Frontal cortex (tissue), 3 donors: ENCODE measurements at regions not wholly inside any gene's neighbourhood (a gene's known extent, or its start where the extent isn't known, plus 50 kb on each side); places are given as distances from the start of the nearest gene placed in this dataset.

Experiments used
- DNase-seq, 2 donors: peaks; one replicate each; pipeline ENCODE4 v3.0.0; 2012; ENCODE audit warnings: low spot score in 2 of 2
- FAIRE-seq: peaks from 2 replicates; lab custom pipeline; 2012; peaks lifted over from hg19 to GRCh38; lab: Jason Lieb, UNC
- donor health status: control.
- donor health status: control.
- donor health status: control.

DNA sequence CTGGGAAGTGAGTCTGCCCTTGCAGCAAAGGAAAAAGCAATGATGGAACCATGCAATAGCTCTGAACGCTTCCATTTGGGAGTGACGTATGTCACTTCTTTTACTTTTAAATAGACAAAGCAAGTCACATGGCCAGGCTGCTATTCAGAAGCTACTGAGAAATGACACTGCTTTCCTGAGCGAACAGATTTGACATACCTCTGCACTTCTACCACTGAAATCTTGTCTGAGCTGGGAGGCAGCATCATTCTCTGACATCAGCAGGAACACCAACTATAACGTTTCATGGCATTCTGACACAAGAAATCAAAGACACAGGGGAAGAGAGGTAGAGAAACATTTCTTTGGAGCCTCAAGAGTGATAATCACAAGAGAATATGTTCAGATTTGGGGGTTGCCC is 271.1 kb downstream of the SNX13 start:
- FAIRE-seq (no peak), DNase-seq (no peak)

DNA sequence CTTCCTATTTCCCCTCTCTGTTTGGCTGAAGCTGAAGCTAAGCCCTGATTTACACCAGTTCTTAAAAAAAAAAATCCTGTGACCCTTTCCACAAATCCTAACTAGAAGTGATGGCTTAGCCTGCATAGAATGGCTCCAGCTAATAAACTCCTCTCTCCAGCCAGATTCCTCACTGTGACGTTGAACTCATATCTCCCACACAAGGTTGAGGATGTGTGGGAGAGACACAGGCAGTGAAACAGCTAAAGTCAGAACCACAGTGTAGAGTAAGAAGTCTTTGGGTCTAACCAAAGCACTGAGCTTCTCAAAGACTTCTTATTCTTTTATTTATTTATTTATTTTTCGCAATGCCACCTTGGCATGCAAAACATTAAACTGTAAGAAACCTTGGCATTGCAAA is 268.3 kb downstream of the SNX13 start:
- no peak for FAIRE-seq
- no peak for DNase-seq

DNA sequence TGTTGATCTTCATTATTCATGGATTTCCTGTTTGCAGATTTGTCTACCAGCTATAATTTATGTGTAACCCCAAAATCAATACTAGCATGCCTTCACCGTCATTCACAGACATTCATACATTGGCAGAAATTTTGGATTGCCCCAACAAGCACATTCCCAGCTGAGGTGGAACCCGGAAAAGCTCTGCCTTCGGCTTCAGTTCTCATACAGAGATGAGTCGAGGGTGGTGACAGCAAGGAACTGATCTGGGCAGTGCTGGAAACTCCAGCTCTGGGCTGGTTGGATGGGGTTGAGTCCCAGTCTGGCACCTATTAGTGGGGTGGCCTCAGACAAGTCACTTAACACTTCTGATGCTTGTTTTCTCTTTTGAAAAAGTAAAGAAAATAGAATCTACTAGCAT is 267.5 kb downstream of the SNX13 start:
- FAIRE-seq (no peak), DNase-seq (no peak)

DNA sequence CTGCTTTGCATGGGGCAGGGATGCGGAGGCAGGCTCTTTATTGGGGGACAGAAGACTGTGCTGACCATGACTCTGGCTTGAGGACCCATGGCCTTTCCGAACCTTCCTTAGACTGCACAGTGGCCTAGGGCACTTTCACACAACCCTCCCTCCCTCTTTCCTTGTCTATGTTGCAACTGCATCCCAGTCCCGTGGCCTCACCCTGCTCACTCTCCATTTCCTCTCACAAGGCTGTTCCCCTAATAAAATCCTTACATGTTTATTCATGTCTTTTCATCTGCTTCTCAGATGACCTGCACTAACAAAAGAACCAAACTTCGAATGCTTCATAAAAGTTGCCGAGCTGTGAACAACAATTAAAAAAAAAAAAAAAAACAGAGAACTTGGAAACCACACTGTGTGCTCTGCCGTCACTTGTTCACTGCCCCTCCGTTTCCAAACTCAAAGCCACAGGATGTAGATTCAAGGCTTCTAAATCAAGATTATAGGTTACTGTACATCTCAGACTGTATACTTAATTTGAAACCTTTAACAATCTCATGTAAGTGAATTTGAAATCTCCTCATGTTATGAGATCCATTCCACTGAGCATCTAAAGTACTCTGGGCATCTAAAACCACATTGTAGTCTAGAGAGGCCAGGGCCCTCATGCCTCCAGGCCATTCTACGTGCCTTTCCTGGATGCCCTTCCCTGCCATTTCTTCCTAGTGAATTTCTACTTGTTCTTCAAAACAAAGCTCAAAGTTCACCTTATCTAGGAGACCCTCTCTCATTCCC is 265.9 kb downstream of the SNX13 start:
- DNase-seq (no peak), FAIRE-seq (no peak)

DNA sequence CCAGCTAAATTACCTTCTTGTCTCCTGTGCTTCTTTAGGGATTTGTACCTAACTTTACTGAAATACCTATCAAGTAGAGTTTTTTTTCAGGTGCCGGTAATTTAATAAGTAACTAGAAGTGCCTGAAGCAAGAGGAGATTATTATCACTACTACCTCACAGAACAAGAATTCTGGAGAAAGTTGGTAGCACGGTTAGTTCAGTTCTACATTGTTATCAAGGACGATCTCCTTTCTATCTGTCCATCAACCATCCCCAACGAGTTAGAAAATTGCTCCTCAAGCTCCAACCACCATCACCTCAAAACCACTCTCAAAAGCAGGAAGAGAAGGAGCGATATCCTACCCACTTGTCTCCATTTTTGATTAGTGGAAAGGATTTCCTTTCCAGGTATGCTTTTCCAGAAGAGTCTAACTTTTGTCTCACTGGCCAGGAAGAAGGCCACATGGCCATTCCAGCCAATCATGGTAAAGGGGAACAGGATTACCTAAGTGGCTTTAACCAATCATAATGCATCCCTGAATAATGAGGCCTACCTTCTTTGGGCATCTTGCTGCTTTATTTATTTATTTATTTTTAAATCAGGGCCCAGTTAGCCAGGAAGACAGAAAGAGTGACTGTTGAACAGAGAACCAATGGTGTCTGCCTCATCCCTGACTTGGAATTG is 265.2 kb downstream of the SNX13 start:
- no peak for DNase-seq
- no peak for FAIRE-seq

DNA sequence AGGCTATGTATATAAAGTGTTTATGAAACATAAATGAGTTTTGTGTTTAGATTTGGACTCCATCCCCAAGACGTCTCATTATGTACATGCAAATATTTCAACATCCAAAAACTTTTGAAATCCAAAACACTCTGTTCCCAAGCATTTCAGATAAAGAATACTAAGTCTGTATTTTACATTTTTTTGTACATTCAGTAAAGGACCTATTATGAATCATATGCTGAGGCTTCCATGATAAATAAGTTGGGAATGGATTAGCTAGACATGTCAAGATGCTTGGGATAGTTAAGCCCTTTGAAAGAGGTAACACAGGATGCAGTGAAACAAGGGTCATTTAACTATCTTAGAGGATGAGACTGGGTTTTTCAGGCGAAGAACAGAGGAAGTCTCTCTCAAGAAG is 262.9 kb downstream of the SNX13 start:
- FAIRE-seq, result no peak

DNA sequence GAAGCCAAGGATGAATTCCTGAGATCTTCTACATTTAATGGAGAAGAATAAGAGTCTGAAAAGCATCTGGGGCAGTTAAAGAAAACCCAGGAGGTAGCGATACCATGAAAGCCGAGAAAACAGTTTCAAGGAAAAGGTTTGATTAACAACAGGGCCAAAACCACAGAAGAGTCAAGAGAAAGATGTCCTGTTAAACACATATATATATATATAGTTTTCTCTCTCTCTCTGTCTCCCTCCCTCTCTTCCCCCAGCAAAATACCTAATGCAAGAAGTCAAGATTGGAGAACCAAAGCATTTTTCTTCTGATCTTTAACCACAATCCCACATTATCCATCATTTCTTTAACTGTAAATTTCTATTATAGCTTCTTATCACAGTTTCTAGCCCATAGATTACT is 261.4 kb downstream of the SNX13 start:
- DNase-seq, result no peak

More for the DNA sequence above, 262.9 kb downstream of the SNX13 start:
- no peak for DNase-seq

DNA sequence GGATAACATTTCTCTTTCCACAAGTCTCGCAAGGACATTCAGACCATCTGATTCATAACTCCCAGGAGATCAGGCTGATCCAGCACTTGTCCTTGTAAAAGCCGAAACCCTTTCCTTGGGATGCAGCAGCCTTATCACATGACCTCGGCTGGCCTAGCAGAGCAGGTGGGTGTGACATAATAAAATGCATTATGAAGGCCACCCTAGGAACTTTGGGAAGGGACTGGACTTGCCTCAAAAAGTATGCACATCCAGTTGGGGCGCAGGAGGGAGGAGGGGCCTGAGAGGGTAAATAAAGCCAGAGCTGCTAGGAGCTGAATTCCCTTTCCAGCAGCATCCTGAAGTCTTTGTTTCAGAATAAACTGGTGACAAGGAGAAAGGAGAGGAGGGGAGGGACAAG is 260.8 kb downstream of the SNX13 start:
- no peak for FAIRE-seq
- DNase-seq, result no peak

More for the DNA sequence above, 261.4 kb downstream of the SNX13 start:
- FAIRE-seq, result no peak

DNA sequence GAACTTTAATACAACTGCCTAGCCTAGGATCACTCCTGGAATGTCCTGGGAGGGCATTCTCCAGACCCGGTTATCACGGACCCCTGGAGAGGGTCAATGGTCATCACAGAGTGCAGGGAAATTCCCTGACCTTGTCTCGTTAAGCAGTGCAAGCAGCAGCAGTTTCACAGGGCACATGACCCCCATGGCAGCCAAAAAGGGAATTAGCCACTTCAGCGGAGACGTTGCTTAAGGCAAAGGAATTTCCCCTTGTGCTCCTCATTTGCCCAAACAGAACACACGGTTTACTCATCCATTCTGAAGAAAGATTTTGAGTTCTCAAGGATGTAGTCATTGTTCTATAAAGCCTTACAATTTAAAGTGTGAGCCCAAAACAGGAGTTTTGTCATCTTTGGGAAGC is 260.3 kb downstream of the SNX13 start:
- no peak for FAIRE-seq
- no peak for DNase-seq

DNA sequence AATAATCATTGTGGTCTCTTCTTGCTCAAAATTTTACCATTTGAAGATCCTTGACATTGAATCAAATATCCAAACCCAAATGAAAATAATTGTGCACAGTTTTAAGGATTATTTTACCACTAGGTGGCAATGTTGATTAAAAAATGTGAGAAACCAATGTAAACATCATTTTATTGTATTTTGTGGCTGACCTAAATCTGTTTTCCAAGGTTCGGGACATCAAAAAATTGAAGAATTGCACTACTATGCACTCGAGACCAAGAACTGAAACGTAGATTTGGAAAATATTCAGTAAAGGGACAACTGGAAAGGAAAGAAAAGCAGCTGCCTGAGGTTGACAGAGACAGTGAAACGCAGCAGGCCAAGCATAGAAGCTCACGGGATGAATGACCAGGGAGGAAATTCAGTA is 259.3 kb downstream of the SNX13 start:
- DNase-seq (peak in 1 of 2 donors; percentile 6), FAIRE-seq (peak; percentile 79)

DNA sequence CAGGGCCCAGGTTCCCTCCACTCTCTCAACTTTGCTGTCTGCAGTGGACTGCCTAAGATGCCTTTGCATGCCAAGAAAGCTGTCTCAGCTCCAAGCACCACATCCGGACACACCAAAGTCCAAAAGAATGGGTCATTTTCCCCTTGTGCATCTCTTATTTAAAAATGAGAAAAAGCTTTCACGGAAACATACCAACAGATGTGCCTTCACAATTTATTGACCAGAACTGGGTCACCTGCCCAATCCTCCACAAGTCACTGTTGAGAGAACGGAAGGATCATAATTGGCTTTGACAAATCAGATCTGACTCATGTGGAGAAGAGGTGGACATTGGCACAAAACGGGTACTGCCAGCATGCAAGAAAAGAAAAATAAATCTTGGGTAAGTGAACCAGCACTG is 258.3 kb downstream of the SNX13 start:
- DNase-seq (no peak), FAIRE-seq (no peak)

DNA sequence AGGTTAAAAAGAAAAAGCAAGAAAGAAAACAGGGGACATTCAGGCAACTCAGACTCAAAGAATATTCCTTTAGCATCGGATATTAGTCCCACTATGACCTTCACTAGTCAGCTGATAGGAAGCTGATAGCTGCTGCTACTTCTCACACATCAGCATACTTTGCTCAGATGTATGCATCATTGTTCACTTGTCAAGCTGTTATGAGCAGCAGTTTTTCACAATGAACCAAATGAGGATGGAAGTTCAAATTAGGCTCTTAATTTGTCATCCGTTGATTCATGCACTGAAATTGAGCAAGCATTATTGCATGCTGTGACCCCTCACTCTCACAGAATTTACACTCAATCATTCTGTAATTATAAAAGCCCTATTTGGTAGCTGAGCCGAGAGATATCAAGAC is 257.7 kb downstream of the SNX13 start:
- FAIRE-seq, result no peak
- no peak for DNase-seq

DNA sequence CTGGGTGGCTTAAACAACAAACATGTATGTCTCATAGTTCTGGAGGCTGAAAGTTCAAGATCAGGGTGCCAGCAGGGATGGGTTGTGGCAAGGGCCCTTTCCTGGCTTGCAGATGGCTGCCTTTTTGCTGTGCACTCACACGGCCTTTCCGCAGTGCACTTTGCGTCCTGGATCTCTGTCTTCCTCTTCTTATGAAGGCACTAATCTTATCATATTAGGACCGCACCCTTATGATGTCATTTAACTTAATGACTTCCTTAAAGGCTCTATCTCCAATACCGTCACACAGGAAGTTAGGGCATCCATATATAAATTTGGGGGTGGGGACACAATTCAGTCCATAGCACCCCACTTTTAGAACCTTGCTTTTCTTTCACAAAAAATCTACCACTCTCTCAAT is 255.2 kb downstream of the SNX13 start:
- FAIRE-seq (no peak), DNase-seq (no peak)

DNA sequence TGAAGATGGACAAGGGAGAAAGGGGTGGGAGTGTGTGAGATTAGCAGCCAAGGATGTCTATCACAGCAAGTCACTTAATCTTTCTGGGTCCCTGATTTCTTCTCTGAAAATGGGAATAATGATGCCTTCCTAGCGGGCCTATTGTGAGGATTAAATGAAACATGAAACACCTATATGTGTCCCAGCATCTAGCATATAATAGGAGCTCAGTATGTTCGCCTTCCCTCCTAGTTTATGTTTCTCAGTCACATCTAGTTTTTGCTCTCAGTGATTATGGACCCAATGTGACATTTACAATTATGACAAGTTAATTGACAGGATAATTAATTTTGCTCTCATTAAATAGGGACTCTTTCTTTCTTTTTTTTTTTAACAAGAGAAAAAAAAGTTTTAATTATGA is 252.9 kb downstream of the SNX13 start:
- DNase-seq, result no peak
- no peak for FAIRE-seq

DNA sequence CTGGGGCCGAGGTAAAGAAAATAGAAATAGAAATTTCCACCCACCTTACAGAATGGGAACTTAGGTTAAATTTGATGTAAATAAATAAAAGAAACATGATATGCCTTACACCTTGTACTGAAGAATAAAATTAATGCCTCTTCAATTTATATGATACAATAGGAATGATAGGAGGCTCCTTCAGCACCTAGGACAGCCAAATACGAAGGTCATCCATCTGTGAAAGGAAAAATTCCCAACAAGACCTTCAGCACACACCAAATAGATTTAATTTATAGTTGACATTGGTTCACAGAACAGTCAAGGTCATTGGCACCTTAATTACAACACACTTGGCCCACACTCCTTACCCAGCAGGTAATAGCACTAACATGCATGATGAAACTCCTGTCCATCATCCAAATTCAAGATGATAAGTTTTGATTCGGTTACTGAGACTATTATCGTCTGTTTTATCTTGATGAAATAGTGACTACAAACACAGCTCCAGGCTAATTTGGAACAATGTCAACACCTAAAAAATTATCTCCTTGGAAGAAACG is 250.9 kb downstream of the SNX13 start:
- FAIRE-seq (no peak), DNase-seq (no peak)

DNA sequence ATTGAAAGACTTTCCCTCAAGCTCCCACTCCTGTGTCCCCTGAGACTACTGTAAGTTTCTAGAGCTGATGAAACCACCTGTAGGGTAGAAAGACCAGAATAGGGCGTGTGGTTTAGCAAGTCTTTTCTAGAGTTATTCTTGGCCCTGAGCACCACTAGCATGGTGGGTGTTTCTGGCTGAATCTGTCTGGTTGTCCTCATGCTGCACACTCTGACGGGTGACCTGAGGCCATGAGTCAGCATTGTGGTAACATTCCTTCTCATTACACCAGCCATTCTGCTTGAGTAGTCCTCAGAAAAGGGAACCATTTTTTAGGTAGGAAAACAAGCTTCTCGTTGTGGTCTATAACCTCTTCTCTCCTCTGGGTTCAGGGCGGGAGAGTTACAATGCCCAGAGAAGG is 250.3 kb downstream of the SNX13 start:
- FAIRE-seq (no peak), DNase-seq (no peak)

DNA sequence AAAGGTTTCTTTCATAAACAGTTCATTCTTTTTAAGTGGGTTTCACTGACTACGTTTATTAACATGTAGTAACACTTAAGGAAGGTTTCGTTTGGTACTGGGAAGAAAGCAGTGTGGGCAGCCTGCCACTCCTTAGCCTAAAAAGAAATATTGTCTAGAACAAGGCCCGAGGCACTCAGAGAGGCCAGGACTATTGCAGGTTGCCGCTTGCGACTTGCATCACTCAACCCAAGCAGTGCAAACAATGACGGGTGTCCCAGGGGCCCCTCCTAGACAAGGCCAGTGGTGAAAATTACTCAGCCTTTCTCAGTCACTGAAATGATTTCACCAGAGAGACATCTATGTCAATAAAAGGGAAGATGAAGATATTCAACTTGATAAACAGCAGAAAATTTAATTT is 243.9 kb downstream of the SNX13 start:
- no peak for FAIRE-seq
- no peak for DNase-seq

DNA sequence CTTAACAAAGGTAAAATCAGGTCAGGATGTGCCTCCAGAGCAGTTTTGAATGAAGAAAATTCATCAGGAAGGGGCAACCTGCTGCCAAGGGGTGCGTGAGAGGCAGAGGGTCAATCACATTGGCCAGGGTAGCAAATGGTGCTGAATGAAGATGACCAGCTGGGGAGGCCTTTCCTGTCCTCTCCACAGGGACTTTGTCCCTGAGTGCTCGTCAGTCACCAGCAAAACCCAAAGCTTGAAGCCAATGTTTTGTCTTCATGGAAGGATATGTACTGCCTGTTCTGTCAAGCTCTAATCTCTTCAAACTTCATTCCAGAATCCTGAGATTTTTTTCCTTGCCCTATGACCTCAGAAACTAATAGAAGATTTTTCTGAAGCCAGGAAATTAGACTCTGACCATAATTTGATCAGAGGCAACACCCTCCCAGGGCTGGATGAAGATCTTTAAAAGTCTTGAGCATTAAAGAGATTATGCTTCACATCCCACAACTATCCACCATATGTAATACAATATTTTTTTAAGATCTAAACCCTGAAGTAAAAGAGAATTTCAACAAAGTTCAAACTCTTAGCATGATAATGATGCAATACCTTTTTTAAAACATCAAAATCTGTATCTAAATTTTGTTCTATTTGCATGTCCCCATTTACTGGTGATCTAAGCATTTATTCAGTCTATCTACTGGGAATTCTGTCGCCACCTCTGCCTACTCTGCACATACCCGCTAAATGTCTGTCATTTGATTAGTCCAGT is 243.0 kb downstream of the SNX13 start:
- FAIRE-seq, result no peak

DNA sequence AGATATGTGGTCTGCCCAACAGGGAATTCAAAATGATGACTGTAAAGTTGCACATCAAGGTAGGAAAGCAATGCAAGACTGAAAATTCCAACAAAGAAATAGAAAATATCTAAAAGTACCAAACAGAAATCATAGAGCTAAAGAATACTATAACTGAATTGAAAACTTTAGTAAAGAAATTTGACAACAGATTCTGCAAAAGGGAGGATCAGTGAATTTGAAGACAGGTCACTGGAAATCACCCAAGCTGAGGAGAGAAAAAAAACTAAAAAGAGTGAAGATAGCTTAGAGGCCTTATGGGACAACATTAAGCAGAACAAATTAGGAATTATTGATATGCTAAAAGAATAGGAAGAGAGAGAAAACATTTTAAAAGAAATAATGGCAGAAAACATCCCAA is 240.6 kb downstream of the SNX13 start:
- no peak for FAIRE-seq
- DNase-seq, result no peak

More for the DNA sequence above, 243.0 kb downstream of the SNX13 start:
- DNase-seq, result no peak

DNA sequence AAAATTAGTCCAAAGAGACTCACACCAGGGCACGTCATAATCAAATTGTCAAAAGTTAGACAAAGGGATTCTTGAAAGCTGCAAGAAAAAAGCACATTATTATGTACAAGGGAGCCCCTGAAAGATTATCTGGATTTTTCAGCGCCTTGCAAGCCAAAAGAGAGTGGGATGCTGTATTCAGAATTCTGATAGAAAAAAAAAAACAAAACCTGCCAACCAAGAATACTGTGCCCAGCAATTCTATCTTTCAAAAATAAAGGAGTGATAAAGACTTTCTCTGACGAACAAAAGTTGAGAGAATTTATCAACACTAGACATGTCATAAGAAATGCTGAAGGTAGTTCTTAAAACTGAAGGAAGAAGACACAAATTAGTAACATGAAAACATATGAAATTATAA is 240.2 kb downstream of the SNX13 start:
- FAIRE-seq, result no peak

DNA sequence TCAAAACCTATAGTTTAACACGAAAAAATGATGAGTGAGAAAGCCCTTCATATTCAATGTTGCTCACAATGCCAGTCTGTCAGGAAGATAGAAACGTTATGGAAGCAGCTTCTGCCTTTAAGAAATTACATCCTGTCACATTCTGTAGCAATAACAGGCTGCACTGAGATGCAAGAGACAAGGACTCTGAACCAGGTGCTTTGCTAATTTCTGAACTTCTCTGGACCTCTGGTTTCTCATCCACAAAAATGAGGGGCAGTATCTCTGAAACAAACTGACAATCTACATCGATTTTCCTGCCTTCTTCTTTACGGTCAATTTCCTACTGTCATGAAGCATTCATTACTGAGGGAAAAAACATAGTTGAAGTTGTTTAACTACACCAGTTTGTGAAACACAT is 234.0 kb downstream of the SNX13 start:
- DNase-seq, result no peak
- FAIRE-seq, result no peak

More for the DNA sequence above, 240.2 kb downstream of the SNX13 start:
- no peak for DNase-seq
